GM19452 (cell line): ENCODE measurements at regions not wholly inside any gene's neighbourhood (a gene's known extent, or its start where the extent isn't known, plus 50 kb on each side); places are given as distances from the start of the nearest gene placed in this dataset.

Experiments used
- ATAC-seq: cut with Tn5 transposase; IDR thresholded peaks from one replicate; pipeline ENCODE4 v1.9.1; 2021; ENCODE audit not compliant: unreplicated experiment

GRCh38 chrX:10077425-10078188, 79.2 kb upstream of the CLCN4 start:
- ATAC-seq, result no peak

GRCh38 chrX:10078266-10078665, 78.5 kb upstream of the CLCN4 start:
- no peak for ATAC-seq

- no peak for ATAC-seq
Measured at GRCh38 chrX:10079231-10079630, 77.5 kb upstream of the CLCN4 start.

- no peak for ATAC-seq
Measured at GRCh38 chrX:10083809-10084208, 73.0 kb upstream of the CLCN4 start.

GRCh38 chrX:10085223-10085622, 71.6 kb upstream of the CLCN4 start:
- ATAC-seq, result peak; percentile 48

GRCh38 chrX:10086676-10087075, 70.1 kb upstream of the CLCN4 start:
- no peak for ATAC-seq

- ATAC-seq, result no peak
Measured at GRCh38 chrX:10087391-10087790, 69.4 kb upstream of the CLCN4 start.

GRCh38 chrX:10089378-10089795, 67.4 kb upstream of the CLCN4 start:
- ATAC-seq, result no peak

- no peak for ATAC-seq
Measured at GRCh38 chrX:10090319-10090718, 66.5 kb upstream of the CLCN4 start.

GRCh38 chrX:10095246-10095645, 61.5 kb upstream of the CLCN4 start:
- ATAC-seq, result no peak

- ATAC-seq, result no peak
Measured at GRCh38 chrX:10095698-10096432, 60.9 kb upstream of the CLCN4 start.

GRCh38 chrX:10098270-10098713, 58.5 kb upstream of the CLCN4 start:
- peak; percentile 84 for ATAC-seq

GRCh38 chrX:10099411-10099810, 57.4 kb upstream of the CLCN4 start:
- no peak for ATAC-seq

GRCh38 chrX:10101269-10101668, 55.5 kb upstream of the CLCN4 start:
- no peak for ATAC-seq

- ATAC-seq, result no peak
Measured at GRCh38 chrX:10102046-10102704, 54.6 kb upstream of the CLCN4 start.

- ATAC-seq, result no peak
Measured at GRCh38 chrX:10103023-10103422, 53.8 kb upstream of the CLCN4 start.

GRCh38 chrX:10104958-10105658, 51.7 kb upstream of the CLCN4 start:
- ATAC-seq, result no peak

GRCh38 chrX:10106806-10107205, 50.0 kb upstream of the CLCN4 start:
- ATAC-seq, result peak; percentile 49
